ENCODE measurements at regions not wholly inside any gene's neighbourhood (a gene's known extent, or its start where the extent isn't known, plus 50 kb on each side); places are given as distances from the start of the nearest gene placed in this dataset.

DNA sequence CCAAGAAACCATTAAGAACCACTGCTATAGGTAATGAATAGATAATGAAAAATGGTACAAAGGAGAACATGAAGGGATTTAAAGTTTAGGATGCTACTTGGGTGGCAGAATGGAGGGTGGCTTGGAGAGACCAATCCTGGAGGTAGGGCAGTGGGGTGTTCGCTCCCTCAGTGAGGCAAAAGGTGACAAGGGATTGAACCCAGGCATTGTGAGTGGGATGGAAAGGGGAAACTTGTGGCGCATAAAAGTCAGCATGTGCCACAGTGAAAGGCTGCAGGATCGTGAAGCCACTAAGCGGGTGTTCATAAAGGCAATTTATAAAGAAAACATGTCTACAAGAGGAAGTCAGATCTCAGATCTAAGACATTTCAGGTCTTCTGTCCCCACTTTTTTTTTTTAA lies 76.7 kb upstream of the SLC38A2 start:
- TF ChIP-seq CTCF (IDR thresholded peaks at IDR 0.05): no peak
- TF ChIP-seq POLR2A (IDR thresholded peaks at IDR 0.05): no peak
- no peak for TF ChIP-seq POLR2AphosphoS5 (IDR thresholded peaks at IDR 0.05)
- TF ChIP-seq EP300 (IDR thresholded peaks at IDR 0.05): no peak
